ENCODE measurements at regions not wholly inside any gene's neighbourhood (a gene's known extent, or its start where the extent isn't known, plus 50 kb on each side); places are given as distances from the start of the nearest gene placed in this dataset.
A peak's percentile ranks its signal among the peaks of the same experiment; 100 is the strongest.

GRCh38 chr5:81853030-81853357 lies 102.1 kb upstream of the SSBP2 start:
- H3K4me3 ChIP-seq (ENCODE audit: control insufficient read depth, low read depth, low read length): no peak overlapping the region
- TF ChIP-seq, protein P1, sequence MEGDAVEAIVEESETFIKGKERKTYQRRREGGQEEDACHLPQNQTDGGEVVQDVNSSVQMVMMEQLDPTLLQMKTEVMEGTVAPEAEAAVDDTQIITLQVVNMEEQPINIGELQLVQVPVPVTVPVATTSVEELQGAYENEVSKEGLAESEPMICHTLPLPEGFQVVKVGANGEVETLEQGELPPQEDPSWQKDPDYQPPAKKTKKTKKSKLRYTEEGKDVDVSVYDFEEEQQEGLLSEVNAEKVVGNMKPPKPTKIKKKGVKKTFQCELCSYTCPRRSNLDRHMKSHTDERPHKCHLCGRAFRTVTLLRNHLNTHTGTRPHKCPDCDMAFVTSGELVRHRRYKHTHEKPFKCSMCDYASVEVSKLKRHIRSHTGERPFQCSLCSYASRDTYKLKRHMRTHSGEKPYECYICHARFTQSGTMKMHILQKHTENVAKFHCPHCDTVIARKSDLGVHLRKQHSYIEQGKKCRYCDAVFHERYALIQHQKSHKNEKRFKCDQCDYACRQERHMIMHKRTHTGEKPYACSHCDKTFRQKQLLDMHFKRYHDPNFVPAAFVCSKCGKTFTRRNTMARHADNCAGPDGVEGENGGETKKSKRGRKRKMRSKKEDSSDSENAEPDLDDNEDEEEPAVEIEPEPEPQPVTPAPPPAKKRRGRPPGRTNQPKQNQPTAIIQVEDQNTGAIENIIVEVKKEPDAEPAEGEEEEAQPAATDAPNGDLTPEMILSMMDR (IDR thresholded peaks at IDR 0.05; ENCODE audit: control insufficient read depth, insufficient read depth, low read depth, low read length, missing control alignments): no peak
- no peak for DNase-seq (ENCODE audit: low read depth)

DNA sequence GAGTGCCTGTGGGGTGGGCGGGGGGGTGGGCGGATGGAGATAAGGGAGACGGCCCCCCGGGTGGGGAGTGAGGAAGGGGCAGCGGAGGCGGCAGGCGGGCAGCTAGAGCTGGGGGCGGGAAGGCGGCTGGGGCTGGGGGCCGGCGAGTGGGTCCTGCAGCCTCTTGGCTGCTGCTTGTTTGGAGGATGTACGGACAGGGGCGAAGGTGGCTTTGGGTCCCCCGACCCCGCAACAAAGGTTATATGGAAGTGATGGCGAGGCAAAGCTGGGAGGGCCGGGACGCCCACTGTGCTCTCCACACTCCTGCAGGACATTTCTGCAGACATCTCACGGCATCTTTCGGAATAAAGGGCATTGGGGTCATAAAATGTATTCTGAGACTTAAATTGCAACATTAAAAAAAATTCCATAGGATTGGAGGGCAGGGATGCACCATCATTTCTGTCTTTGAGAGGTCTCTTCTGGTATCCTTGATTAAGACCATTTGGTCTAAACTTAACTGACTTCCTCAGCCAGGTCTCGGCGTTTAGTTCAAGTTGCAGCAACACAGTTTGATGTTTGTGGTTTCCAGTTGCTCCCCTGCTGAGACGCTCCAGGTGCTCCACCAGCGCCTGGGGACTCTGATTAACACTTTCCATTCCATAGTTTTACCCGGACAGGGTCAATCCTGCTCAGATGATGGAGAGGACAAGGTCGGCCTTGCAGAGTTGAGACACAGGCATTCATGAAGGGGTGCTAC lies 101.6 kb upstream of the SSBP2 start:
- no peak for DNase-seq (ENCODE audit: low read depth)
- TF ChIP-seq, protein P1 (IDR thresholded peaks at IDR 0.05; ENCODE audit: control insufficient read depth, insufficient read depth, low read depth, low read length, missing control alignments): no peak
- peak overlapping the region; percentile 40 for H3K4me3 ChIP-seq (ENCODE audit: control insufficient read depth, low read depth, low read length)

DNA sequence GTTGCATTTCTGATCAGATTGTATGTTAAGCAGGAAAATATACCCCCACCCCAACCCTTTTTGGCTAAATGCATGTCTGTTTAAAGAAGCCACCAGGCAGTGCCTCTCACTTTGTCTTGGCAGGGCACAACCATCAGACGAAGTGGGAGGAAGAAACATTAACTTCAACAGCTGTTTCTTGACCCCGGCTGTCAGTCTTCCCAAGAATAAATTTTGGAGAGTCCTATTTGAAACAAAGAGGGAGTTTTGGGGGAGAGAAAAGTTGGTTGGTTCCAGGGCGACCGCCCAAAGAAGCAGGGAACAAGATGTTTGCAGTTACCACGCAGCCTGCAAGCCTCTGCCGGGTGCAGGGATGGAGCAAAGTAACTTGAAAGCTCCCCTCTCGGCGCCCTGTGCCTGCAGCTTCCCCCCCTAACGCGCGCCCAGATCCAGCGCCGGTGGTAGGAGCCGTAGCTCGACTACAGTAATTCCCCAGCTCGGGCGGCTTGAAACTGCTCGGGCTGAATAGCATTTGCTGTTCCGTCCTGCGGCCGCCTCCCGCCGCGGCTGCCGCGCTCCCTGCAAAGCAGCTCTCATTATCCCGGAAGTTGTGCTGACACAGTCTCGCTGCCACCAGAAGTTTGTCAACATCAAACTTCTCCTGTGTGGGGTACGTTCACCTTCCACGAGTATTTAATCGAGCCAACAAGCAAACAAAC lies 100.7 kb upstream of the SSBP2 start:
- peak; percentile 84 for DNase-seq (ENCODE audit: low read depth)
- TF ChIP-seq, protein P1 (IDR thresholded peaks at IDR 0.05; ENCODE audit: control insufficient read depth, insufficient read depth, low read depth, low read length, missing control alignments): no peak
- peak overlapping the region; percentile 40 for H3K4me3 ChIP-seq (ENCODE audit: control insufficient read depth, low read depth, low read length)

DNA sequence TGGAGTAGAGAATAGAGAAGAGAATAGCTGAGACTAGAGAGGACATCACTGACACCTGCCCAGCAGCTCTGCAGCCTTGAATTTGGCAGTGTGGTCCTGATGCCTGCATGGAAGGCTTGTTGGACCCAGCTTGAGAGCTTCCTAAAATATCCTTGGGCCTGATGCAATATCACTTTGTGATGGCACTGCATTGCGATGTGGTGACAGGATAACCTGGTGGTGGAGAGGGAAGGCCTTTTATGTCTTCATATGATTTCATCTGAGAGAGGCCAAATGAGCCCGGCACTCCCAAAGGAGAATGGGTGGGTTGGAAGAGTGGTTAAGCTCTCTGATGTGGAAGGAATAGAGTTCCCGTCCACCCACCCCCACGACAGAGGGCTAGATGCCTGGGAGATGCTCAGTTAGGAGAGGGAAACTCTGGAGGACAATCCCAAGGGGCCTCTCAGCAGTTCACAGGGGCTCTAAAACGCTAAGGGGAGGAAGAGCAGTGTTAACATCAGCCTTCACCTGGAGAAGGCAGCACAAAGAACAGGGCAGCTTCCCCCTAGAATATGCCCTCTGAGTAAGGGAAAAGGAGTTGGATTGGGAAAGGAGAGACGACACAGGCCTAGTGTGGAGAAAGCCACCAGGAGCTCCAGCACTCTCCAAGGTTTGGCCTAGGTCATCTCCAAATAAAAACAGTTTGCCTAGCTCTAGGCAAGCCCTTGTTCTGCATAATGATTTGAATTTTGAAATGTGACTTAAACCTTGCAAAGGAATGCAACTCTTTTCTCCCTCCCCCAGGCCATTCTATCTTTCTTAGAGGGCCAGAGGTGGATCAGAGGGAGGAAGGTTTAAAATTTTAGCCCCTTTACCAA lies 99.8 kb upstream of the SSBP2 start:
- peak; percentile 11 for DNase-seq (ENCODE audit: low read depth)
- TF ChIP-seq, protein P1 (IDR thresholded peaks at IDR 0.05; ENCODE audit: control insufficient read depth, insufficient read depth, low read depth, low read length, missing control alignments): no peak
- H3K4me3 ChIP-seq (ENCODE audit: control insufficient read depth, low read depth, low read length): no peak overlapping the region

DNA sequence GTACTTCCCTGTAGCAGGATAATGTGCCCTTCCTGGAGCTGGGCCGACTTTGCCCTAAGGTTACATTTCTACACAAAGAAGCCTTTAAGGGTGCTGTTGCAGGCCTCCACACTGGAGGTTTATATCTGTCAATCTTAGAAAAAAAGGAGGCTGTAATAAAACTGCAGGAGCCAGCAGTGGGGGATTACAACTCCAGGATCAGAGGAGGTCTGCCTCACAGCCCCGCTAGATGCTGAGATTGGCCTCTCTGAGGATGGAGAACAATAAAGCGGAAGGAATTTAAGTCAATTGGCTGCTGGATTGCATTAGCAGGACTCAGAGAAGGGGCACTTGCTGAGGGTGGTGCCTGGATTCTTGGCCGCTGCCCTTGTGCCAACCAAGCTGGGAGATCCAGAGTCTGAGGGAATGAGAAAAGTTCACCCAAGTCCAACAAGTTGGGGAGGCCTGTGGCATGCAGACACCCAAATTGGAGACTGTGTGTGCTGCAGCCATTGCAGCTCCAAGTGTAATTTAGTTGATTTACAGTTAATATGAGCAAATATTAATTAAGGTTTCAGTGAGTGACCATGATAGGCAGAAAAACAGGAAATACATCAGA lies 99.0 kb upstream of the SSBP2 start:
- no peak for DNase-seq (ENCODE audit: low read depth)
- no peak overlapping the region for H3K4me3 ChIP-seq (ENCODE audit: control insufficient read depth, low read depth, low read length)
- TF ChIP-seq, protein P1 (IDR thresholded peaks at IDR 0.05; ENCODE audit: control insufficient read depth, insufficient read depth, low read depth, low read length, missing control alignments): no peak

DNA sequence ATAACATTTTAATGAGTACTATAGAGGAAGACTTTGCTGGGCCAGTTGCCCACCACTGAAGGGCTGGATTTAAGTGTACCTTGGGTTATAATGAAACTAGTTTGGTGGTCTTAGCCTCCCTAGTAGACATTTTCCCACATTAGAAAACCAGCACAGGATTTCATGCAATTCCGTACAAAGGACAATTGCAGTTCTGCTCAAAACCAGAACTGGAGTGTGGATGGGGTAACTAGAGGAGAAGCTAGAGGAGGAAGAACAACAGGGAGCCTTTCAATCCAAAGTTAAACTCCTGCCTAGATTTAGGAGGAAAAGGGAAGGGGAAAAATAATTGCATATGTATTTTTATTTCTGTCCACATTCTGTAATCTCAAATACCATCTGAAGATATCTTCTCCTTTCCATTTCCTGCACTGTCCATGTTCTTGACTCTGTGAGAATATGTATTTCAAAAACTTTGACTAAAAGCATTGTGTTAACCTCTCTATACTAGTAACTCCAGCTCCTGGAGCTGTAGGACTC lies 97.5 kb upstream of the SSBP2 start:
- TF ChIP-seq, protein P1 (IDR thresholded peaks at IDR 0.05; ENCODE audit: control insufficient read depth, insufficient read depth, low read depth, low read length, missing control alignments): no peak
- DNase-seq (ENCODE audit: low read depth): no peak
- no peak overlapping the region for H3K4me3 ChIP-seq (ENCODE audit: control insufficient read depth, low read depth, low read length)
